ENCODE measurements at regions not wholly inside any gene's neighbourhood (a gene's known extent, or its start where the extent isn't known, plus 50 kb on each side); places are given as distances from the start of the nearest gene placed in this dataset.

- no peaks in the 10 kb centered on the region for H3K4me1 ChIP-seq
- DNase-seq (ENCODE audit: low spot score in 2 of 2) = no peak
- TF ChIP-seq POLR2A (IDR thresholded peaks at IDR 0.05) (no peak), CTCF (IDR thresholded peaks at IDR 0.05) (no peak), POLR2AphosphoS5 (IDR thresholded peaks at IDR 0.05) (no peak)
- no peak overlapping the region for H3K27ac ChIP-seq
- H3K4me3 ChIP-seq = no peak overlapping the region
- H3K9me3 ChIP-seq = no peaks in the 10 kb centered on the region
- H3K27me3 ChIP-seq = no peaks in the 10 kb centered on the region
- H3K36me3 ChIP-seq = no peaks in the 10 kb centered on the region
- intact Hi-C loops (cut with DNase I; ENCODE audit: low total_unique reads) = no loop called here
These were observed 56.8 kb upstream of the CD34 start for GRCh38 chr1:207967703-207968102.

GRCh38 chr1:207966521-207966920 lies 55.6 kb upstream of the CD34 start:
- intact Hi-C loops (cut with DNase I; ENCODE audit: low total_unique reads) = no loop called here
- Histone ChIP-seq H3K4me1 (no peaks in the 10 kb centered on the region), H3K27ac (no peak overlapping the region), H3K4me3 (no peak overlapping the region), H3K27me3 (no peaks in the 10 kb centered on the region), H3K36me3 (no peaks in the 10 kb centered on the region), H3K9me3 (no peaks in the 10 kb centered on the region)
- no peak for DNase-seq (ENCODE audit: low spot score in 2 of 2)
- TF ChIP-seq POLR2A (IDR thresholded peaks at IDR 0.05) (no peak), POLR2AphosphoS5 (IDR thresholded peaks at IDR 0.05) (no peak), CTCF (IDR thresholded peaks at IDR 0.05) (no peak)

GRCh38 chr1:207965392-207966387 lies 54.8 kb upstream of the CD34 start:
- TF ChIP-seq POLR2AphosphoS5 (IDR thresholded peaks at IDR 0.05) (no peak), CTCF (IDR thresholded peaks at IDR 0.05) (no peak), POLR2A (IDR thresholded peaks at IDR 0.05) (no peak)
- H3K36me3 ChIP-seq = no peaks in the 10 kb centered on the region
- H3K4me1 ChIP-seq = no peaks in the 10 kb centered on the region
- H3K4me3 ChIP-seq = no peak overlapping the region
- no peaks in the 10 kb centered on the region for H3K27me3 ChIP-seq
- peak overlapping the region in 1 of 2 donors; percentile 98 for H3K27ac ChIP-seq
- intact Hi-C loops (cut with DNase I; ENCODE audit: low total_unique reads) = no loop called here
- no peaks in the 10 kb centered on the region for H3K9me3 ChIP-seq
- no peak for DNase-seq (ENCODE audit: low spot score in 2 of 2)

GRCh38 chr1:207964195-207964966 lies 53.5 kb upstream of the CD34 start:
- no peaks in the 10 kb centered on the region for H3K27me3 ChIP-seq
- H3K9me3 ChIP-seq = no peaks in the 10 kb centered on the region
- H3K27ac ChIP-seq = peak overlapping the region; percentile 91 to 98
- intact Hi-C loops (cut with DNase I; ENCODE audit: low total_unique reads) = loop anchor here (5.0 kb wide), 1 partner anchor 77 kb away; no protein-coding TSS in a partner anchor
- H3K4me3 ChIP-seq = peak overlapping the region; percentile 52 to 77 (median 64)
- no peaks in the 10 kb centered on the region for H3K36me3 ChIP-seq
- peaks cover 0 to 3% of the 10 kb centered on the region in 2 donors for H3K4me1 ChIP-seq
- no peak for DNase-seq (ENCODE audit: low spot score in 2 of 2)
- no peak for TF ChIP-seq POLR2AphosphoS5 (IDR thresholded peaks at IDR 0.05)
- no peak for TF ChIP-seq CTCF (IDR thresholded peaks at IDR 0.05)
- no peak for TF ChIP-seq POLR2A (IDR thresholded peaks at IDR 0.05)

Measured in breast epithelium (tissue), 4 donors.